C4-2B (cell line): ENCODE measurements at regions not wholly inside any gene's neighbourhood (a gene's known extent, or its start where the extent isn't known, plus 50 kb on each side); places are given as distances from the start of the nearest gene placed in this dataset.

Experiments used
- H3K27ac ChIP-seq: fragments of 450-650 bp; 2 replicates; pipeline ENCODE4 v1.5.1; 2017
- CTCF ChIP-seq: fragments of 450-650 bp; conservative IDR thresholded peaks from 2 replicates; pipeline ENCODE4 v1.5.1; 2017; ENCODE audit warnings: mild to moderate bottlenecking
- ZFX ChIP-seq: fragments of 450-650 bp; IDR thresholded peaks from 2 replicates; pipeline ENCODE4 v1.6.1; 2017

- no peak overlapping the region for H3K27ac ChIP-seq
- TF ChIP-seq ZFX = no peak
- no peak for TF ChIP-seq CTCF
These were observed 143.0 kb upstream of the GATA6 start for GRCh38 chr18:22026362-22026761.

- H3K27ac ChIP-seq = no peak overlapping the region
- TF ChIP-seq ZFX (no peak), CTCF (no peak)
These were observed 142.5 kb upstream of the GATA6 start for GRCh38 chr18:22026889-22027288.

GRCh38 chr18:22031611-22032010, 137.8 kb upstream of the GATA6 start:
- H3K27ac ChIP-seq = no peak overlapping the region
- TF ChIP-seq ZFX = no peak
- no peak for TF ChIP-seq CTCF

- TF ChIP-seq ZFX (no peak), CTCF (no peak)
- H3K27ac ChIP-seq = no peak overlapping the region
These were observed 136.9 kb upstream of the GATA6 start for GRCh38 chr18:22032392-22032961.

- TF ChIP-seq CTCF (no peak), ZFX (no peak)
- H3K27ac ChIP-seq = no peak overlapping the region
These were observed 136.3 kb upstream of the GATA6 start for GRCh38 chr18:22033085-22033484.

GRCh38 chr18:22034276-22034675, 135.1 kb upstream of the GATA6 start:
- no peak overlapping the region for H3K27ac ChIP-seq
- TF ChIP-seq ZFX (no peak), CTCF (no peak)

GRCh38 chr18:22040533-22040932, 128.9 kb upstream of the GATA6 start:
- H3K27ac ChIP-seq = no peak overlapping the region
- TF ChIP-seq CTCF (no peak), ZFX (no peak)
